Sigmoid colon (tissue), 6 donors: ENCODE measurements at regions not wholly inside any gene's neighbourhood (a gene's known extent, or its start where the extent isn't known, plus 50 kb on each side); places are given as distances from the start of the nearest gene placed in this dataset.

Experiments used
- DNase-seq: peaks from one replicate; pipeline ENCODE4 v3.0.0-alpha.2; 2019
- H3K27ac ChIP-seq, 4 donors: fragments of 200-600 bp; sonication (generic); one replicate each; pipeline ENCODE4 v1.5.1; 2016 to 2019; ENCODE audit warnings: mild to moderate bottlenecking in 1 of 4
- H3K27me3 ChIP-seq, 3 donors: fragments of 200-600 bp; sonication (generic); one replicate each; pipeline ENCODE4 v1.5.1; 2019; ENCODE audit warnings: mild to moderate bottlenecking in 1 of 3
- H3K36me3 ChIP-seq, 4 donors: fragments of 200-600 bp; sonication (generic); one replicate each; pipeline ENCODE4 v1.5.1; 2016 to 2019
- H3K4me1 ChIP-seq, 4 donors: fragments of 200-600 bp; sonication (generic); one replicate each; pipeline ENCODE4 v1.5.1; 2017 to 2019
- H3K4me3 ChIP-seq, 4 donors: fragments of 200-600 bp; sonication (generic); one replicate each; pipeline ENCODE4 v1.5.1; 2017 to 2019; ENCODE audit warnings: mild to moderate bottlenecking in 2 of 4, moderate library complexity in 1 of 4
- H3K9me3 ChIP-seq, 4 donors: fragments of 200-600 bp in 3 of 4; sonication (generic) in 3 of 4; one replicate each; pipeline versions ENCODE4 v1.5.1 to v1.6.1; 2013 to 2019
- CTCF ChIP-seq, 4 experiments: fragments of 450-650 bp in 3 of 4; fragments of 200-600 bp in 1 of 4; IDR thresholded peaks; one replicate each; pipeline ENCODE4 v1.5.1; 2016 to 2019; ENCODE audit warnings: antibody characterized with exemption in 4 of 4, mild to moderate bottlenecking in 3 of 4, moderate library complexity in 2 of 4
- EP300 ChIP-seq, 4 donors: sonication (generic); formaldehyde crosslinking; IDR thresholded peaks; one replicate each; pipeline ENCODE4 v1.6.1; 2017; ENCODE audit warnings: antibody characterized with exemption in 4 of 4
- POLR2A ChIP-seq, 2 donors: fragments of 450-650 bp; IDR thresholded peaks; one replicate each; pipeline ENCODE4 v1.6.1; 2016; ENCODE audit warnings: antibody characterized with exemption in 2 of 2, mild to moderate bottlenecking in 2 of 2, moderate library complexity in 2 of 2
- POLR2AphosphoS5 ChIP-seq, 4 donors: sonication (generic); formaldehyde crosslinking; IDR thresholded peaks; one replicate each; pipeline ENCODE4 v1.6.1; 2017; ENCODE audit warnings: antibody characterized with exemption in 4 of 4
- WGBS, 2 donors: extraction: QIAGEN DNeasy Blood & Tissue Kit; methylation state at CpG; one replicate each; pipeline ENCODE4 v1.1.7; 2013; 5-methylcytosine and 5-hydroxymethylcytosine counted together
- intact Hi-C: fragments of 100-400 bp; cut with DNase I; formaldehyde crosslinking; loops from one replicate; pipeline ENCODE4 v1.15.1; 2023
- donor health status: healthy with polysubstance abuse.
- donor health status: healthy.

- intact Hi-C loops, result no loop called here
- Histone ChIP-seq H3K27me3 (no peaks in the 10 kb centered on the region), H3K4me1 (no peaks in the 10 kb centered on the region), H3K9me3 (no peaks in the 10 kb centered on the region), H3K27ac (no peak overlapping the region), H3K4me3 (no peak overlapping the region), H3K36me3 (no peaks in the 10 kb centered on the region)
- WGBS, 2 donors, result 76 to 85% methylated on average over 6 of the region's 6 CpGs
- no peak for TF ChIP-seq CTCF (IDR thresholded peaks at IDR 0.05)
- TF ChIP-seq POLR2AphosphoS5 (IDR thresholded peaks at IDR 0.05), result no peak
- TF ChIP-seq EP300 (IDR thresholded peaks at IDR 0.05), result no peak
- DNase-seq, result no peak
These were observed 436.0 kb upstream of the ADAMTSL1 start for GRCh38 chr9:18037981-18038380.

GRCh38 chr9:18040327-18040726, 433.6 kb upstream of the ADAMTSL1 start:
- no peak overlapping the region for H3K4me3 ChIP-seq
- 90 to 94% methylated on average over 2 of the region's 2 CpGs for WGBS, 2 donors
- no peak for DNase-seq
- no peaks in the 10 kb centered on the region for H3K36me3 ChIP-seq
- H3K27me3 ChIP-seq, result no peaks in the 10 kb centered on the region
- TF ChIP-seq CTCF (IDR thresholded peaks at IDR 0.05) (no peak), POLR2A (IDR thresholded peaks at IDR 0.05) (no peak), POLR2AphosphoS5 (IDR thresholded peaks at IDR 0.05) (no peak), EP300 (IDR thresholded peaks at IDR 0.05) (no peak)
- no peaks in the 10 kb centered on the region for H3K9me3 ChIP-seq
- no peak overlapping the region for H3K27ac ChIP-seq
- intact Hi-C loops, result no loop called here
- no peaks in the 10 kb centered on the region for H3K4me1 ChIP-seq

GRCh38 chr9:18043978-18044377, 430.0 kb upstream of the ADAMTSL1 start:
- no peaks in the 10 kb centered on the region for H3K36me3 ChIP-seq
- H3K27me3 ChIP-seq, result no peaks in the 10 kb centered on the region
- DNase-seq, result no peak
- H3K4me1 ChIP-seq, result no peaks in the 10 kb centered on the region
- no peaks in the 10 kb centered on the region for H3K9me3 ChIP-seq
- TF ChIP-seq POLR2AphosphoS5 (IDR thresholded peaks at IDR 0.05) (no peak), CTCF (IDR thresholded peaks at IDR 0.05) (no peak), EP300 (IDR thresholded peaks at IDR 0.05) (no peak)
- WGBS, 2 donors, result 91 to 93% methylated on average over 1 of the region's 1 CpG
- H3K4me3 ChIP-seq, result no peak overlapping the region
- intact Hi-C loops, result no loop called here
- H3K27ac ChIP-seq, result no peak overlapping the region

GRCh38 chr9:18045326-18045725, 428.6 kb upstream of the ADAMTSL1 start:
- no peak overlapping the region for H3K27ac ChIP-seq
- H3K27me3 ChIP-seq, result no peaks in the 10 kb centered on the region
- H3K4me3 ChIP-seq, result no peak overlapping the region
- H3K36me3 ChIP-seq, result no peaks in the 10 kb centered on the region
- intact Hi-C loops, result no loop called here
- DNase-seq, result no peak
- 92 to 93% methylated on average over 1 of the region's 1 CpG for WGBS, 2 donors
- no peaks in the 10 kb centered on the region for H3K4me1 ChIP-seq
- no peaks in the 10 kb centered on the region for H3K9me3 ChIP-seq
- TF ChIP-seq CTCF (IDR thresholded peaks at IDR 0.05), result no peak
- no peak for TF ChIP-seq POLR2AphosphoS5 (IDR thresholded peaks at IDR 0.05)
- TF ChIP-seq POLR2A (IDR thresholded peaks at IDR 0.05), result no peak
- TF ChIP-seq EP300 (IDR thresholded peaks at IDR 0.05), result no peak

- no peak overlapping the region for H3K27ac ChIP-seq
- no peaks in the 10 kb centered on the region for H3K4me1 ChIP-seq
- H3K27me3 ChIP-seq, result no peaks in the 10 kb centered on the region
- H3K9me3 ChIP-seq, result no peaks in the 10 kb centered on the region
- H3K4me3 ChIP-seq, result no peak overlapping the region
- TF ChIP-seq CTCF (IDR thresholded peaks at IDR 0.05) (no peak), EP300 (IDR thresholded peaks at IDR 0.05) (no peak), POLR2AphosphoS5 (IDR thresholded peaks at IDR 0.05) (no peak), POLR2A (IDR thresholded peaks at IDR 0.05) (no peak)
- 44 to 91% methylated on average over 1 of the region's 1 CpG for WGBS, 2 donors
- intact Hi-C loops, result no loop called here
- no peak for DNase-seq
- no peaks in the 10 kb centered on the region for H3K36me3 ChIP-seq
These were observed 427.9 kb upstream of the ADAMTSL1 start for GRCh38 chr9:18046068-18046467.
